HG02885 (cell line): ENCODE measurements at regions not wholly inside any gene's neighbourhood (a gene's known extent, or its start where the extent isn't known, plus 50 kb on each side); places are given as distances from the start of the nearest gene placed in this dataset.

Experiments used
- ATAC-seq: cut with Tn5 transposase; IDR thresholded peaks from one replicate; pipeline ENCODE4 v1.9.1; 2021; ENCODE audit warnings: mild to moderate bottlenecking; ENCODE audit not compliant: unreplicated experiment, poor library complexity

- ATAC-seq = peak; percentile 85
These were observed 650.4 kb downstream of the RNF144A start for GRCh38 chr2:7567646-7568045.

GRCh38 chr2:7570247-7570646 is 653.0 kb downstream of the RNF144A start:
- ATAC-seq = no peak

DNA sequence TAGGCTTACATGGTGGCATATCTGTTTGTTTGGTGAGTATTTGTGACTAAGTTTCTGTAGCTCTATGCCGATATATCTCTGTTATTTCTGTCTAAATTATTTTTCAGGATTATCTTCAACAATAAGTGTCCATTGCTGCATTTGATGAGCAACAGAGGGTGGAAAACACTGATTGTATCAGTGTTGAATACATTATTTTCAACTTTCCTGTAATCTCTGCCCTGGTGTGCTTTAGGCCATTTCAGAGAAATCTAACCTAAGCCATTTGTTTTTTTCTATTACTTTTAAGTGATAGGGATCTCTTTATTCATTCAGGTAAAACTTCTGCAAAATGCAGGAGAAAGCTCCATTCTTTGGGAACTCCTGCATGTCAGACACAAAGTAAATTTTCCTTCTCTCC is 654.5 kb downstream of the RNF144A start:
- ATAC-seq = no peak

DNA sequence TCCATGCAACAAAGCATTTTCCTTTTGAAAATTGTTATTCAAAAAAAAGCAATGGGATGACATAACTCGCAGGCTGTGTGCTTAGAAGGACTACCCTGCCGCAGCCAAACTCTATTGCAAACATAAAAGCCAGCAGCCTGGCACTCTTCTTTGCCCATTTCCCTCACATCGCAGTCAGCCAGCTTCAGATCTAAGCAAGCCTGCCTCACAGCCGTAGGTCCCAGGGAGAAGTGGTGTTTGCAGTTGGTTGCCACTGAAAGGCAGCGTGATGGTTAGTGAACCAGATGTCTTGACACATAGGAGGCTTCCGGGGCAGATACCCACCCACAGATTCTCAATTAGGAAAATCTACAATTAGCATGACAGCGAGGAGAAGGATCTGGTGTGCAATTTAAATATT is 655.2 kb downstream of the RNF144A start:
- ATAC-seq = no peak

DNA sequence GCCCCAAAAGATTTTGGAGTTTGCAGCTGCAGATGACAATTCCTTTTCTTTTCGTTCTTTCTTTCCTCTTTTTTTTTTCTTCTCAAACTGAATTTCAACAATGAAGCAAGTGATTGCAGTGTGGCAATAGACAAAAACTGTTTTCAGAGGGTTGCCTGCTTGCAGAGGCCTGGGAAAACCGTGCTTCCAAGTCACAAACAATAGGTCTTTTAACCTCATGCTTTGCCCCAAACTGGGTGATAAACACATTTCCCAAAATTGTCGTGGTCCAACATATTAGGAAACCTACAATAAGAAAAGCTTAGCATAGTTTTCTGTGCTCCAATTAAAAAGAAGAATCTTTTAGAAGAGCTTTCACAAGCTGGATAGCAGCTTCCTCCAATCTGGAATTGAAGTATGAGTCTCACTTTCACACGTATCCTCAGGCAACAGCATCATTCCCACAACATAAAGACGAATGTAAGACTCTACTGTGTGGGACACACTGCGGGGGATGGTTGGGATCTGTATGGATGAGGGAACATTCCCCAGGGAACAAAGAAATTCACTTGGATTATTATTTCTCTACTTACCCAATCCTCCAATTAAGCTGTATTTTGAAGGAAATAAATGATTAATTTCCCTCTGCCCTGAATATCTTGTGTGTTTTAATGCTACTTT is 656.1 kb downstream of the RNF144A start:
- ATAC-seq = no peak

- ATAC-seq = no peak
These were observed 657.2 kb downstream of the RNF144A start for GRCh38 chr2:7574385-7574784.

- no peak for ATAC-seq
These were observed 660.6 kb downstream of the RNF144A start for GRCh38 chr2:7577769-7578168.

- no peak for ATAC-seq
These were observed 666.8 kb downstream of the RNF144A start for GRCh38 chr2:7584017-7584416.

GRCh38 chr2:7586898-7587297 is 669.7 kb downstream of the RNF144A start:
- ATAC-seq = no peak

DNA sequence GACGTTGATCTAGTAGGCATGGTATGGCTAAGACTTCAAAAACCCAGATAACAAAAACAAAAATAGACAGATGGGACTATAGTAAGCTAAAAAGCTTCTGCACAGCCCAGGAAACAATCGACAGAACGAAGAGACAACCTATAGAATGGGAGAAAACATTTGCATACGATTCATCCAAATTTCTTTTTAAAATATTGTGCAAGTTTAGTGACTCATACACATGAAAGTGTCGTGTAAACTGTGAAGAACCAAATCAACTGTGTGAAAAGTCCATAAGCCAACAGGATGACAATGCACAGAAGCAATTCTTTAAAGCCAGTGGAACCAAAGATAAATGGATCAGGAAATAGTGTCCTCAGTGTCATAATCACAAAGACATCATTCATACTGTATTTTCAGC is 671.1 kb downstream of the RNF144A start:
- ATAC-seq = no peak

DNA sequence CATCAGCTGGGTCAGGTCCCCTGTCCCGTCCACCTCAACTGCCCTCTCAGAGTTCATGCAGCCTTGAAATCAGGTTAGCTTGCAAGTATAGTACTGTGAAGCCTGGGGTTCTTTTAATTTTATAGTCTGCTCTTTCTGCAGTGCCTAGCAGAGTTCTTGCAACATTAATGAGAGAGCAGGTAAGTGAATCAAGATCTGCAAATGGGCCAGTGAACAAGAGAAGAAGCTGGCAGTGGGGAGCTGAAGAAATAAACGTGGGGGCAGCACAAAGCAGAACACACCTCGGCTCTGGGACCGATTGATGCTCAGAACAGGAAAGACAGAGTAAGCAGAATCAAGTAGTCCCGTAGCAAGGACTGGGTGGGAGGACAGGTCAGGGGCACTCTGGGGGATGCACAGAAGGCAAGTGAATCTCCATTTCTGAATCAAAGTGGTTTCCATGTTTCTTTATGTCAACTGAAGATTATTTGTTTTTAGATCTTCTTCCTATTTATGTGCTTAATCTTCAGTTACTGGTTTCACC is 675.5 kb downstream of the RNF144A start:
- ATAC-seq = no peak

DNA sequence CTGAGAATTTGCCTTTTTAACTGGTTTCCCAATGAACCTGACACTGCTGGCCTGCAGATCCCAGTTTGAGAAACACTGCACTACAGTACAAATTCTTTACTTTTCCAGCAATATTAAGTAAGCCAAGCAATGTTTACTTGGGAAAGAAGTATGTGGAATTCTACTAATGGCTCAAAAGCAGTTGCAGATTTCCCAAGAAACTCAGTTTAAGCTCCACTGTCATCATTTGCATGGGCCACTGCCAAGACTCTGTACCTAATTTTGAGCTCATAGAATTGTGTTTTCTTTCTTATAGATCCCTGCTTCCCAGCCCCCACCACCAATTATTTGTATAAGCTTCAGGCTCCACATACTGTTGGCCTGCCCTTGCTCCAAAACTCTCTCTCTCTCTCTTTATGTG is 676.1 kb downstream of the RNF144A start:
- ATAC-seq = no peak

DNA sequence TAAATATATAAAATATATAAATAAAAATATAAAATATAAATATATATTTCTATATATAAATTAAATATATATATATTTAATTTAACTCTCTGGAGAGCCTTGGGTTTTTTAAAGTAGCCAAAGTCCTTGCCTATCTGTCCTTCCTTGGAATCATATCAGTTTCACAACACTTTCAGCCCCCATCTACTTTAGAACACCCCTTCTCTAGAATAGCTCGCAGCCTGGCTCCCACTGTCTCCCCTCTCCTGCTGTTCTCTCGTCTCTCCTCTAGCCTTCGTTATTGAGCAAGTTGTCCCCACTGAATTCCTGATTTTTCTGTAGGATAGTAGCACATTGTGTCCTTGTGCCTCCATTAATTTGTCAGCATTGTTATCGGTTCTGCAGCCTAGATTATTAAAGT is 677.0 kb downstream of the RNF144A start:
- ATAC-seq = no peak

- no peak for ATAC-seq
These were observed 678.0 kb downstream of the RNF144A start for GRCh38 chr2:7595206-7595605.

- no peak for ATAC-seq
These were observed 681.2 kb downstream of the RNF144A start for GRCh38 chr2:7598402-7598801.

GRCh38 chr2:7599462-7600258 is 682.4 kb downstream of the RNF144A start:
- no peak for ATAC-seq

GRCh38 chr2:7601990-7602389 is 684.8 kb downstream of the RNF144A start:
- no peak for ATAC-seq

GRCh38 chr2:7604456-7604855 is 687.2 kb downstream of the RNF144A start:
- no peak for ATAC-seq

DNA sequence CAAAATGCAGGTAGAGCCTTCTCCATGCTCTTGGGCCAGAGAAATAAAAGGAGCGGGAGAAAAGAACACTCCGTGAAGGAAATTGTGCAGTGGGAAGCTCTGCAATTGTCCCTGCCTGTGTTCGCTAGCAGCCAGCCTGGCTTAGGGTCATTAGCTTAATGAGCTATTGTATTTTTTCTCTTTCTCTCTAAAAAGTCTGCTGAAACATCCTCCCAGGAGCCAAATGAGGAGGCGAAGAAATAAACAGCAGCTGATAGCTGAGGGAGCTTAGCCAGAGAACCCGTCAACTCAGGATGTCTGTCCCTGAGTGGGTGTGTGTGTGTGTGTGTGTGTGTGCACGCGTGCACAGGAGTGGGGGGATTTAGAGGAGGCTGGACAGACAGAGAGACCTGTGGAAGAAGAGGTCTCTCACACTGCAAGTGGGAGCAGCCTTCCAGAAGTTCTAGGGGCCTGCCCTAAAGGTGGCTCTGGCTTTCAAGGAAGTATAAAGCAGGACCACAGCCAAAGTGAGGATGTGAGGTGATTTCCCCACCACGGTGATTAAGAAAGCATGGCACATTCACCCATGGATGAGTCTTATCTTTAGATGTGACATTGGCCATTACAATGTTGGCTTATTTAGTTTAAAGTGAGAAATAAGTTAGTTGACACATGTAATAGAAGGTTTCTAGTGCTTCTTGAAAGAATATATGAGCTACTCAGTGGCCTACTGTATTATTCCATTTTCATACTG is 690.4 kb downstream of the RNF144A start:
- no peak for ATAC-seq

- no peak for ATAC-seq
These were observed 692.3 kb downstream of the RNF144A start for GRCh38 chr2:7609556-7609955.

- no peak for ATAC-seq
These were observed 692.8 kb downstream of the RNF144A start for GRCh38 chr2:7609974-7610373.
